IPS DF 19.7 (cell line): ENCODE measurements at regions not wholly inside any gene's neighbourhood (a gene's known extent, or its start where the extent isn't known, plus 50 kb on each side); places are given as distances from the start of the nearest gene placed in this dataset.
A peak's percentile ranks its signal among the peaks of the same experiment; 100 is the strongest.

Experiments
- DNase-seq: peaks from one replicate; pipeline ENCODE4 v3.0.0-alpha.2; 2013; ENCODE audit warnings: low read depth, low spot score

- DNase-seq, result no peak
These were observed 365.5 kb upstream of the SYT4 start for GRCh38 chr18:43642727-43643330.

DNA sequence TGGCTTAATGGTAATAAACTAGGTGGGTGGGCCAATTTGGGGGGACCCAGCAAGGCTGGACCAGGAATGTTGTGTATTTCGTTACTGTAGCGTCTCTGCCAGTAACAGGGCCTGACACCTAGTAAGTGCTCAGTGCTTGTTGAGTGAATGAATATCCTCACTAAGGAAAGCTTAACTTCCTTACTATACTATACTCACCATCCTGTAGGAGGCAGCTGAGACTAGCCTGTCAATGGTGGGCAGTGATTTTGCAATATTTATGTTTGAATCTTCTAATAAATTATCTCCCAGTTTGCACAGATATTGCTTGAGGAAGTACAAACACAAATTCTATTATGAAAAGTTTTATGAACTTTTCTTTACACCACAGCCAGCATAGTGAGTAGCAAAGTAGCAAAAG, 370.7 kb upstream of the SYT4 start:
- DNase-seq, result no peak

GRCh38 chr18:43649649-43650357, 372.5 kb upstream of the SYT4 start:
- DNase-seq, result no peak

DNA sequence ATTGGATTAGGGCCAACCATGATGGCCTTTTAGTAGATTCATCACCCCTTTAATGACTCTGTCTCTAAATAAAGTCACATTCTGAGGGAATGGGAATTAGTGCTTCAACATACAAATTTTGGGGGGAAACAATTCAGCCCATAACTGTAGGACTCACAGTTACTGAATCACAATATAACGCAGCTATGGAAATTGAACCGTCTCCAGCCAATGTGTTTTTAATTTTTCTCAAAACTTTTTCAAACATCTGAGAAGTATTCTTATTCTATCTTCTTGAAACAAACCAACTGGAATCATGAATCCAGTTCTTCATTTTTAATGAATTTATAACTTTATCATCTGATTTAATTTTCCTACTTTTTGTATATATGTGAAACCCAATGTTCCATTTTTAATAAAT, 373.1 kb upstream of the SYT4 start:
- DNase-seq, result no peak

DNA sequence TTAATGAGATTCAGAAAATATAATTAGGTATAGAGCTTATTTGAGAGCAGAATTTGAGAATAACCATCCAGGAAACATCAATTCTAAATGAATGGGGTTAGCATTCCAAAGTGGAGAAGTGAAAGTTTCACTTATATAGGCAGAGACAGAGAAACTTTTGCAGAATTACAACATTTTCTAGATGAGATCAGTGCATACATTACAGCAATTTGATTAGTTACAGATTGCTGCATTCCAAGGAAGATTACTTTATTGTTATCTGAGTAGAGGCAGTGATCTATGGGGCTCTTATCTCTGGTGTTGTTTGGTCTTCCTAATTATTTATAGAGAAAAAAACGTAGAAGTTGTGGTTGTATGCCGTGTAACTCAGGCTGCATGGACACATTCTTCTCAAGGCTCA, 373.8 kb upstream of the SYT4 start:
- no peak for DNase-seq

- DNase-seq, result no peak
These were observed 379.3 kb upstream of the SYT4 start for GRCh38 chr18:43656547-43656946.

DNA sequence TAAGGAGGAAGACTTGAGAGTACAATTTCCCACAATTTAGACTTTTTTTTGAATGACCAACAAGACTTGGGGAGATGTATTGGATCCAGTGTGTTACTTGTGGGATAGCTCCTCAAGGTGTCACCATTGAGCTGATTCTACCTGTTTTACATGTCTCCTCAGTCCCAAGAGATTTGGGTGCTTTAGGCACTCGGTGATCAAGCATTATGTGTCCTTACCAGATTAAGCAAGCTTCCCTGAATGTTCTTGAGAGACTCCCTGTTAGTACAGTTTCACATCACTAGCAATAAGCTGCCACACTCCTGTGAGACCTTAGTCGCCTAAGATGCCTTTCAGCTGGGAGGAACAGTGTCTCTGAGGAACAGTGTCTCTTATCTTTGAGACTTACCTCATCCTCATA, 384.3 kb upstream of the SYT4 start:
- peak; percentile 60 for DNase-seq

GRCh38 chr18:43662657-43663056, 385.4 kb upstream of the SYT4 start:
- DNase-seq, result no peak

DNA sequence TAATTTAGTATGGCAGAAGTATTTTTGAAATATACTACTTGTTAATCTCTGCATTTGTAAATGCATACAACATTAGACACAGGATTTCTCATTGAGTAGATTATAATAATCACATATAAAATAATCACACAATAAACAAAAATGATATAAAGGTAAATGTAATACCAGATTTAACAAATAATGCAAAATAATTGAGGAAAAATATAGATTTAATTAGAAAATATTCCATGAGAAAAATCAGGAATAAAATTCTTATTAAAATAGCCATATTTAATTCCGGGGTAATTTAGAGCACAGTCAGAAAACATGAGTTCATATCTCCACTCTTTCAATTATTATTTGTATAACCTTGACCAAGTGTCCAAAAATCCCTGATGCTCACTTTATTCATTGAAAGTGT, 385.9 kb upstream of the SYT4 start:
- DNase-seq, result no peak

DNA sequence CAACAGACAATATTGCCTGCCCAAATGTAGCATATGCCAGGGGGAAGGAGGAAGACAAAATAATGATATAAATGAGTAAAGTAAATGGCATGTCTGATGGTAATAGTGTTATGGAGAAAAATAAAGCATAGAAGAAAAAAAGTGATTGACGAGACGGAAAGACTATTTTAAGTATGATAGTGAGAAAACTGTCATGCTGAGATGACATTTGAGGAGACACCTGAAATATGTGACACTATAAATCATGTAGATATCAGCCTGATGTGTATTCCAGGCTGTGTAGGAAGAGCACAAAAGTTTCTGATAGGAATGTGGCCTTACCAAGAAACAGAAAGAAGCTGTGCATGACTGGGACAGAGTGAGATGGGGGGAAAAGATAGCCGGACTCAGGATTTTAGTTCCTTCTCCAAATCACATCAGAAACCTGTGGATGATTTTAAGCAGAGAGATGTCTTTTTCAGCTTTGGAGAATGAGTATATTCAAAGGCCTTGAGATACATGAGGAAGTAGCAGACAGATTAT, 387.3 kb upstream of the SYT4 start:
- no peak for DNase-seq

GRCh38 chr18:43665105-43665788, 388.0 kb upstream of the SYT4 start:
- DNase-seq, result no peak

- DNase-seq, result no peak
These were observed 391.6 kb upstream of the SYT4 start for GRCh38 chr18:43668866-43669265.

GRCh38 chr18:43671431-43671830, 394.1 kb upstream of the SYT4 start:
- no peak for DNase-seq

GRCh38 chr18:43680096-43680495, 402.8 kb upstream of the SYT4 start:
- DNase-seq, result no peak

DNA sequence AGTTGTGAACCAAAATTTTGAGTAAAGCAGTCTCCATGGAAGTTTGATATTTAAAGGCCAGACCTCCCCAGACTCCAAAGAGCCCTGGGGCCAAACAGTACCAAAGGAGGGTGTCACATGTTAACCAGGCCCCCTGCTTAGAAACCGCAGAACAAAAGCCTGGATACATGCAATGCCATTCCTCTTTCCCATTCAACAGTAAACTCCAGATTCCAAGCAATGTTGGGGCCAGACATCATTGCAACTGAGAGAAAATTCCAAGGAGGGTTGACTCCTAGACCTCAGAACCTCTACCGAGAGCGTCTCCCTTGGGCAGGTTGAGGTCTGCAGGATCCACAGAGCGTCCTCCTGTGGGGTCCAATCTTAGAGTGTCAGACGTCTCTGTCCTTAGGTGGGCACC, 404.4 kb upstream of the SYT4 start:
- no peak for DNase-seq

DNA sequence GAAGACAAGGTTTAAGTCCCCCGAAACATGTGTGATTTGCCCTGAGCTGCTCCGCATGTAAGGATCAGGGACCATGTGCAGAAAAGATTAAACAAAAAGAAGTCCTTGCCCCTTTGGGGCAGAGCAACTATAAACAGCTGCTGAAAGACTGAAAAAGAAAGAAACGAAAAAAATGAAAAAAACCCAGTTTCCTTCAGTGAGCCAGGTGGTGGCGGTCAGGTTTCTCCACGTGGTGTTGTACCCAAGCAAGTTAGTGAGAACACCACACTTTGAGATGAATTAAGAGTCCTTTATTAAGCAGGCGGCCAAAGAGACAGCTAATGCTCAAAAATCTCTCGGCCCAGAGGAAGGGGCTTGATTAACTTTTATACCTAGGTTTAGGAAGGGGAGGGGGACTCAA, 404.9 kb upstream of the SYT4 start:
- no peak for DNase-seq

DNA sequence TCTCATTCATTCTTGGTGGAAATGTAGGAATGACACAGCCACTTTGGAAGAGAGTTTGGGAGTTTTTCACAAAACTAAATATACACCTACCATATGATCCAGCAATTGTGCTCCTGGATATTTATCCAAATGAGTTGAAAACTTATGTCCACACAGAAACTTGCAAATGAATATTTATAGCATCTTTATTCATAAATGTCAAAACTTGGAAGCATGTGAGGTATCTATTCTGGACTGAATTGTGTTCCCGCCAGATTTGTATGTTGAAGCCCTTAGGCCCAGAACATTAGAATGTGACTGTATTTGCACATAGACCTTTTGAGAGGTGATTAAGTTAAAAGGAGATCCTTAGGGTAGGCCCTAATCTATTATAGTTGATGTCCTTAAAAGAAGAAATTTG, 409.4 kb upstream of the SYT4 start:
- no peak for DNase-seq

- DNase-seq, result no peak
These were observed 414.9 kb upstream of the SYT4 start for GRCh38 chr18:43692099-43692690.

DNA sequence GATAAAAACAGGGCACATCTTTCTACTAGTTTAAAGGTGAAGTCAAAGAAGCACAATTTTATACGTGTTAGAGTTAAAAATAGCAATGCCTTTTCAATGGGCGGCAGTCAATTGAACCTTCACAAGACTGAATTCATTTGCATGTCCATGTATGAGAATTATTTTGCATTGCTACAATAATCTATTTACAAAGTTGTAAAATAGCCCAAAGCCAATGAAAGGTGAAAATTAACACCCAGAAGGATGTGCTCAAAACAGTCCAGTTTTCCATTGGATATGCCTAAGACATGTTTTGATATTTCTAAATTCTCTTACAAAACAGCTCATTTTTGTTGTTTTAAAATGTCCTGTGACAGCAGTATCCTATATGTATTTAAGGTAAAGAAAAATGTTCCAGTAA, 425.1 kb upstream of the SYT4 start:
- no peak for DNase-seq

GRCh38 chr18:43703050-43703449, 425.8 kb upstream of the SYT4 start:
- no peak for DNase-seq

- DNase-seq, result no peak
These were observed 428.6 kb upstream of the SYT4 start for GRCh38 chr18:43705850-43706249.

- no peak for DNase-seq
These were observed 432.8 kb upstream of the SYT4 start for GRCh38 chr18:43710135-43710534.
